Kidney (tissue), 13 donors: ENCODE measurements at regions not wholly inside any gene's neighbourhood (a gene's known extent, or its start where the extent isn't known, plus 50 kb on each side); places are given as distances from the start of the nearest gene placed in this dataset.

Experiments
- DNase-seq, 5 donors: peaks; one replicate each; pipeline ENCODE4 v3.0.0-alpha.2; 2013 to 2020
- FAIRE-seq: peaks from 2 replicates; lab custom pipeline; 2012; peaks lifted over from hg19 to GRCh38; lab: Jason Lieb, UNC
- H3K27ac ChIP-seq, 2 donors: one replicate each; pipeline ENCODE4 v1.7.0; 2013; ENCODE audit warnings: low read depth in 2 of 2, low read length in 2 of 2, inconsistent platforms in 1 of 2
- H3K27me3 ChIP-seq: one replicate; pipeline ENCODE4 v1.7.1; 2013; ENCODE audit warnings: low read length, inconsistent platforms; ENCODE audit not compliant: control insufficient read depth, insufficient read depth
- H3K36me3 ChIP-seq, 3 donors: one replicate each; pipeline versions ENCODE4 v1.7.0 to v1.7.1; 2013; ENCODE audit warnings: low read length in 3 of 3, control low read depth in 1 of 3, inconsistent platforms in 1 of 3; ENCODE audit not compliant: insufficient read depth in 3 of 3, control insufficient read depth in 2 of 3
- H3K4me1 ChIP-seq, 3 donors: one replicate each; pipeline versions ENCODE4 v1.7.0 to v1.7.1; 2013; ENCODE audit warnings: low read length in 3 of 3, inconsistent platforms in 1 of 3, low read depth in 1 of 3; ENCODE audit not compliant: control insufficient read depth in 2 of 3, insufficient read depth in 2 of 3
- H3K4me3 ChIP-seq, 3 donors: one replicate each; pipeline versions ENCODE4 v1.7.0 to v1.8.1; 2013; ENCODE audit warnings: low read length in 3 of 3, control low read depth in 1 of 3, inconsistent platforms in 1 of 3
- H3K9ac ChIP-seq, 3 donors: one replicate each; pipeline versions ENCODE4 v1.7.0 to v1.7.1; 2013; ENCODE audit warnings: low read length in 3 of 3, control low read depth in 1 of 3, inconsistent platforms in 1 of 3
- H3K9me3 ChIP-seq, 3 donors: one replicate each; pipeline versions ENCODE4 v1.7.0 to v1.7.1; 2013; ENCODE audit warnings: low read length in 3 of 3, control low read depth in 1 of 3, inconsistent platforms in 1 of 3; ENCODE audit not compliant: control insufficient read depth in 2 of 3, insufficient read depth in 1 of 3
- intact Hi-C: fragments of 100-400 bp; cut with DNase I; formaldehyde crosslinking; loops from one replicate; pipeline ENCODE4 v1.11.1; 2022
- TF ChIP-seq, protein P1 (sequence below): IDR thresholded peaks from 3 replicates; pipeline ENCODE4 v1.5.1; 2012; ENCODE audit warnings: mild to moderate bottlenecking, moderate library complexity, borderline replicate concordance; ENCODE audit not compliant: insufficient read depth; ENCODE audit errors: extremely low read depth
- donor health status: control.
- donor health status: control.
- donor health status: control.
- donor health status: control.
- donor health status: control.
- donor health status: DM: yes; HTN: yes; CAD: no.
- donor health status: Normal renal cell carcinoma (clear cell type).

DNA sequence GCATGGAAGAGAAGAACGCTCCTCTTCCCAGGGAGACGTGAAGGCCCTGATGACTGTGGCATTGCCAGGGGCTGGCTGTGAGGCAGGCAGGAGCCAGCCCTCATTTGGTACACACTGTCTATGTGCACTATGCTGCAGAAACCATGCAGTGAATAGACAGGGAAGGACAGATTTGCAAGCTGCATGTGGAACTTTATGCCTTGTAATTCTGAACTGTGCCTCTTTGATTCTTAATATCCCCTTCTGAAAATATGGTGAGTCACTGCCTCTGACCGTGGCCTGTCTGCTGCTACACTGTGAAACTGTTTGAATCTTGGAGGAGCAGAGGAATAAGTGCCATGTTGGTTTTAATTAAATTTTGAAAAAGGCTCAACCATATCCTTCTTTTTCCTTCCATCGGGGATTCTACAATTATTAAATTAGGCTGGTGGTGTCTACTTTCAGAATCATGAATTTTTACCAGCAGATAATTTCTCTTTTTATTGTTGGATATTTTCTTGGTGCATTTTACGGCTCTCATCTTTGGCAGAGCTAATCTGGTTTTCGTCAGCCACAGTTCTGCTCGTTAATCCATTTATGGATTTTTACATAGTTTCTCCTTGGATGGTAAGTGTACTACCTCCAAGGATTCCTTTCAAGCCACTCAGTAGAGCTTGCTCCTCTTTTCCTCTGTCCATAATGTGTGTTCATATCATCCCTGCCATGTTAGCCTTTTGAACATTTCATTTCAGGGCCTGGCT, 301.0 kb upstream of the SLC35B3 start:
- no peaks in the 10 kb centered on the region for H3K4me1 ChIP-seq
- H3K9ac ChIP-seq: no peak overlapping the region
- H3K27me3 ChIP-seq: no peaks in the 10 kb centered on the region
- no peaks in the 10 kb centered on the region for H3K36me3 ChIP-seq
- H3K9me3 ChIP-seq: peaks cover 0 to 3% (median 0%) of the 10 kb centered on the region in 3 donors
- FAIRE-seq (no peak), DNase-seq (no peak)
- intact Hi-C loops: no loop called here
- no peak overlapping the region for H3K27ac ChIP-seq
- TF ChIP-seq, protein P1, sequence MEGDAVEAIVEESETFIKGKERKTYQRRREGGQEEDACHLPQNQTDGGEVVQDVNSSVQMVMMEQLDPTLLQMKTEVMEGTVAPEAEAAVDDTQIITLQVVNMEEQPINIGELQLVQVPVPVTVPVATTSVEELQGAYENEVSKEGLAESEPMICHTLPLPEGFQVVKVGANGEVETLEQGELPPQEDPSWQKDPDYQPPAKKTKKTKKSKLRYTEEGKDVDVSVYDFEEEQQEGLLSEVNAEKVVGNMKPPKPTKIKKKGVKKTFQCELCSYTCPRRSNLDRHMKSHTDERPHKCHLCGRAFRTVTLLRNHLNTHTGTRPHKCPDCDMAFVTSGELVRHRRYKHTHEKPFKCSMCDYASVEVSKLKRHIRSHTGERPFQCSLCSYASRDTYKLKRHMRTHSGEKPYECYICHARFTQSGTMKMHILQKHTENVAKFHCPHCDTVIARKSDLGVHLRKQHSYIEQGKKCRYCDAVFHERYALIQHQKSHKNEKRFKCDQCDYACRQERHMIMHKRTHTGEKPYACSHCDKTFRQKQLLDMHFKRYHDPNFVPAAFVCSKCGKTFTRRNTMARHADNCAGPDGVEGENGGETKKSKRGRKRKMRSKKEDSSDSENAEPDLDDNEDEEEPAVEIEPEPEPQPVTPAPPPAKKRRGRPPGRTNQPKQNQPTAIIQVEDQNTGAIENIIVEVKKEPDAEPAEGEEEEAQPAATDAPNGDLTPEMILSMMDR: no peak
- no peak overlapping the region for H3K4me3 ChIP-seq

DNA sequence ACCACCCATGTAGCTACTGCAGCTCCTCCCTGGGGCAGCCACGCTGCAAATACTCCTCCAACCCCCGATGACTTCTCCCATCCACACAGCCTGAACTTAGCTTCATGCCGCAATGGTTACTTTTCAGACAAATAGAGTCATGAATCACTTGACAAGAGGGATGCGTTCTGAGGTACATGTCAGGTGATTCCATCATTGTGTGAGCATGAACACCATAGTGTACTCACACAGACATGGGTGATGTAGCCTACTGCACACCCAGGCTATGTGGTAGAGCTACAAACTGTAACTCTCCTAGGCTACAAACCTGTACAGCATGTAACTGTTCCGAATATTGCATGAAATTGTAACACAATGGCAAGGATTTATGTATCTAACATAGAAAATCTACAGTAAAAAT, 298.5 kb upstream of the SLC35B3 start:
- Histone ChIP-seq H3K9me3 (no peaks in the 10 kb centered on the region), H3K27me3 (no peaks in the 10 kb centered on the region), H3K9ac (no peak overlapping the region), H3K36me3 (no peaks in the 10 kb centered on the region), H3K27ac (no peak overlapping the region), H3K4me3 (no peak overlapping the region), H3K4me1 (no peaks in the 10 kb centered on the region)
- TF ChIP-seq, protein P1: no peak
- FAIRE-seq (no peak), DNase-seq (no peak)
- intact Hi-C loops: no loop called here

DNA sequence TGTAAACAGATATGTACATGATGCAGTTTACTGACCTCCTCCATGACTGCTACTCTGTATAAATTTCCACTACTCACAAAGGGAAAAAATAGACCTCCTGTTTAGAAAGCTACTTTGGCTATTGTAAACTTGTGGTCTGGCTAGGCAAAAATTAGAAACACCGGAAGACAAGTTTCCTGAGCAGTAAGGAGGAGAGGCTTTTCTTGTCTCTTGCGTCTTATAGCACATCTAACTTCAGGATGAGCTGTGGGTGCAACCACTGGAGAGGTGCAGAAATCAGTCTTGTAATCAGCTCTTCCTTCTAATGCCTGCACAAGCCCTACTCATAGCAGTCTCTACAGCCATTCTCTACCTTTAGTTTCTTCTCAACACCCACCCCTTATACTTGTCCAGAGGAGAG, 296.5 kb upstream of the SLC35B3 start:
- TF ChIP-seq, protein P1: no peak
- no peak overlapping the region for H3K27ac ChIP-seq
- no peaks in the 10 kb centered on the region for H3K4me1 ChIP-seq
- H3K27me3 ChIP-seq: no peaks in the 10 kb centered on the region
- no peaks in the 10 kb centered on the region for H3K9me3 ChIP-seq
- intact Hi-C loops: no loop called here
- H3K9ac ChIP-seq: no peak overlapping the region
- H3K4me3 ChIP-seq: no peak overlapping the region
- H3K36me3 ChIP-seq: no peaks in the 10 kb centered on the region
- FAIRE-seq (no peak), DNase-seq (no peak)
